ENCODE measurements at regions not wholly inside any gene's neighbourhood (a gene's known extent, or its start where the extent isn't known, plus 50 kb on each side); places are given as distances from the start of the nearest gene placed in this dataset.

GRCh38 chr20:48409055-48409615, 418.7 kb downstream of the PREX1 start:
- no peak for TF ChIP-seq FOXM1 (IDR thresholded peaks at IDR 0.05; ENCODE audit: borderline replicate concordance)
- TF ChIP-seq ELF4 (IDR thresholded peaks at IDR 0.05) = no peak
- no peak for TF ChIP-seq ARNT (IDR thresholded peaks at IDR 0.05)
- no peak for TF ChIP-seq HDGF (IDR thresholded peaks at IDR 0.05; ENCODE audit: borderline replicate concordance)
- TF ChIP-seq ZNF384 (IDR thresholded peaks at IDR 0.05) = no peak

All from HEK293T (cell line).